Bronchial epithelial cell (primary cell): ENCODE measurements at regions not wholly inside any gene's neighbourhood (a gene's known extent, or its start where the extent isn't known, plus 50 kb on each side); places are given as distances from the start of the nearest gene placed in this dataset.

Experiments used
- DNase-seq: peaks from one replicate; pipeline ENCODE4 v3.0.0-alpha.2; 2010; ENCODE audit warnings: low read depth
- FAIRE-seq: peaks from 2 replicates; lab custom pipeline; 2011; peaks lifted over from hg19 to GRCh38; lab: Jason Lieb, UNC
- H3K27me3 ChIP-seq: 2 replicates; pipeline ENCODE4 v1.5.1; 2011; ENCODE audit warnings: low read length; ENCODE audit not compliant: control insufficient read depth, insufficient read depth
- H3K36me3 ChIP-seq: 2 replicates; pipeline ENCODE4 v1.5.1; 2011; ENCODE audit warnings: low read length; ENCODE audit not compliant: control insufficient read depth, insufficient read depth
- H3K4me3 ChIP-seq: 2 replicates; pipeline ENCODE4 v1.5.1; 2011; ENCODE audit warnings: mild to moderate bottlenecking, low read depth, low read length, control low read depth
- TF ChIP-seq, protein P1 (sequence below): IDR thresholded peaks from 2 replicates; pipeline ENCODE4 v1.5.1; 2011; ENCODE audit warnings: mild to moderate bottlenecking, moderate library complexity, low read length, control low read depth, inconsistent platforms; ENCODE audit not compliant: insufficient read depth, severe bottlenecking

DNA sequence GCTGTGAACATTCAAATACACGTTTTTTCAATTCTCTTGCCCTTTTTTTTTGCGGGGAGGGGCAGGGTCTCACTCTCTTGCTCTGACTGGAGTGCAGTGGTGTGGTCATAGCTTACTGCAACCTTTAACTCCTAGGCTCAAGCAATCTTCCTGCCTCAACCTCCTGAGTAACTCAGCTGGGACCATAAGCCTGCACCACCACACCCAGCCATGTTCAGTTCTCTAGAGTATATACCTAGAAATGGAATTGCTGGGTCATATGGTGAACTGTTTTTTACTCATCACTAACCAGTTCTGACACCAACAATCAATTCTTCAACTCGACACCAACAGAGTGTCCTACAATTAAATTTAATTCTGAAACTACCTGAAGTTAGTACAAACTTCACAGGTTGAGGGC, 85.5 kb upstream of the ZNF169 start:
- TF ChIP-seq, protein P1, sequence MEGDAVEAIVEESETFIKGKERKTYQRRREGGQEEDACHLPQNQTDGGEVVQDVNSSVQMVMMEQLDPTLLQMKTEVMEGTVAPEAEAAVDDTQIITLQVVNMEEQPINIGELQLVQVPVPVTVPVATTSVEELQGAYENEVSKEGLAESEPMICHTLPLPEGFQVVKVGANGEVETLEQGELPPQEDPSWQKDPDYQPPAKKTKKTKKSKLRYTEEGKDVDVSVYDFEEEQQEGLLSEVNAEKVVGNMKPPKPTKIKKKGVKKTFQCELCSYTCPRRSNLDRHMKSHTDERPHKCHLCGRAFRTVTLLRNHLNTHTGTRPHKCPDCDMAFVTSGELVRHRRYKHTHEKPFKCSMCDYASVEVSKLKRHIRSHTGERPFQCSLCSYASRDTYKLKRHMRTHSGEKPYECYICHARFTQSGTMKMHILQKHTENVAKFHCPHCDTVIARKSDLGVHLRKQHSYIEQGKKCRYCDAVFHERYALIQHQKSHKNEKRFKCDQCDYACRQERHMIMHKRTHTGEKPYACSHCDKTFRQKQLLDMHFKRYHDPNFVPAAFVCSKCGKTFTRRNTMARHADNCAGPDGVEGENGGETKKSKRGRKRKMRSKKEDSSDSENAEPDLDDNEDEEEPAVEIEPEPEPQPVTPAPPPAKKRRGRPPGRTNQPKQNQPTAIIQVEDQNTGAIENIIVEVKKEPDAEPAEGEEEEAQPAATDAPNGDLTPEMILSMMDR = no peak
- H3K36me3 ChIP-seq = peaks cover 3% of the 10 kb centered on the region
- FAIRE-seq (no peak), DNase-seq (no peak)
- H3K4me3 ChIP-seq = no peak overlapping the region
- no peaks in the 10 kb centered on the region for H3K27me3 ChIP-seq

DNA sequence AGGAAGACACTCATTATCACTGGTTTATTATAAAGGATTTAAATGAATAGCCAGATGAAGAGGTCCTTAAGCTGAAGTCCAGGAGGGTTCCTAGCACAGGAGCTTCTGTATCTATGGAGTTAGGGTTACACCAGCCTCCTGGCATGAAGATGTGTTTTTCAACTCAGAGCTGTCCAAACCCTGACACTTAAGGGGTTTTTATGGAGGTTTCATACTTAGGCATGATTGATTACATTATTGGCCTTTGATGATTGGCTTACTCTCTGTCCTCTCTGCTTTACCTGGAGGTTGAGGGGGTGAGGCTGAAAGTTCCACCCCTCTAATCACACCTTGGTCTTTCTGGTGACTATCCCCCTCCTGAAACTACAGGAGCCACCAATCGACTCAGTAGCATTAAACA, 84.9 kb upstream of the ZNF169 start:
- Histone ChIP-seq H3K27me3 (no peaks in the 10 kb centered on the region), H3K36me3 (peaks cover 3% of the 10 kb centered on the region), H3K4me3 (no peak overlapping the region)
- FAIRE-seq (no peak), DNase-seq (no peak)
- TF ChIP-seq, protein P1 = no peak

DNA sequence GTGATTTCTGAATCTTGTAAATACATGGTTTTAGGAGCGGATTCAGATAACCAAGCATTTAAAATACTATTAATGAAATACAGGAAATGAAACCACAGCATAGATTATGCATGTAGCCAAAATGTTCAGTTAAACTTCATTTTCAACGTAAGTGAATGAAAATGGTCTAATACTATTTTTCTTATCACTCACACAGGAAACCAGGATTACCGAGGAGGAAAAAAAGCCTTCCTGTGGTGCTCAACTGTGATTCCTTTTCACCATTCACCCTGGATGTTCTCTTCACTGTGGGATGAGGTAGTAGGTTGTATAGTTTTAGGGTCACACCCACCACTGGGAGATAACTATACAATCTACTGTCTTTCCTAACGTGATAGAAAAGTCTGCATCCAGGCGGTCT, 83.4 kb upstream of the ZNF169 start:
- DNase-seq = no peak
- peaks cover 3% of the 10 kb centered on the region for H3K36me3 ChIP-seq
- no peak overlapping the region for H3K4me3 ChIP-seq
- H3K27me3 ChIP-seq = no peaks in the 10 kb centered on the region
- TF ChIP-seq, protein P1 = no peak
- no peak for FAIRE-seq

DNA sequence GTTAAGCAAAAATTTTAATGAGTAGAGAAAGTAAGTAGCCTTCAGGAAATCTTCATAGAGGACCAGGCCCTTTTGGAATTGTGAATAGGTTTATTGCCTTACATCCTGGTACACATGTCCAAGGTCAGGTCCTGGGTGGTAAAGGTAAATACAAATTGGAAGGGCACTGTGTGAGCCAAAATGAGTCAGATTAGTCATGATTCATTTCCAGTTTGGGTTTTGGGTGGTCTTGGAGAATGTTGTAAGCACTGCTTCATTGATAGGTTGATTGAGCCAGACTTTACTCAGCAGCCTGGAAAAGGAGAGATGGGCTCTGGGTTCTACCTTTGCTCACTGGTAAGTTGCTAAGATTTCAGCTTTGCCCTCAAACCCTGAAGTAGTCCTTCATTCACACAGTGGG, 82.5 kb upstream of the ZNF169 start:
- Histone ChIP-seq H3K36me3 (peaks cover 5% of the 10 kb centered on the region), H3K4me3 (no peak overlapping the region), H3K27me3 (no peaks in the 10 kb centered on the region)
- TF ChIP-seq, protein P1 = no peak
- DNase-seq = no peak
- FAIRE-seq = no peak

DNA sequence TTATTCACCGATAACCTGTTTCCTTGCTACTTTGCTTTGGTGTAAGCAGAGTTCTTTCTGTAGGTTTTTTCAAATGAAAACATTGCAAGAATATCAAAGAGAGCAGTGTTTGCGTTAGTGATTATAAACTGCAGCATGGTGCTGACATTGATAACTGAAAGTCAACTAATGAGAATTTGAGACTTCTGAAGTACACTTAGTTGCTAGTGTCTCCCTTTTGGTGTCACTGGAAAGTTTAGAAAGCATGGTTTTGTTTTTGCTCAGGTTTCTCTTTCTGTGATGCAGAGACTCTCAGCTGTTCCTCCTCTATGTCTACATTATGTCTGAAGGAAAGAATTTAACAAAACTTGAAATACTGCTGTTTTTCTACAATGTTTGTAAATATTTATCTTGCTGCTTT, 80.2 kb upstream of the ZNF169 start:
- H3K36me3 ChIP-seq = peaks cover 12% of the 10 kb centered on the region
- no peak for DNase-seq
- TF ChIP-seq, protein P1 = no peak
- FAIRE-seq = no peak
- no peaks in the 10 kb centered on the region for H3K27me3 ChIP-seq
- H3K4me3 ChIP-seq = no peak overlapping the region

DNA sequence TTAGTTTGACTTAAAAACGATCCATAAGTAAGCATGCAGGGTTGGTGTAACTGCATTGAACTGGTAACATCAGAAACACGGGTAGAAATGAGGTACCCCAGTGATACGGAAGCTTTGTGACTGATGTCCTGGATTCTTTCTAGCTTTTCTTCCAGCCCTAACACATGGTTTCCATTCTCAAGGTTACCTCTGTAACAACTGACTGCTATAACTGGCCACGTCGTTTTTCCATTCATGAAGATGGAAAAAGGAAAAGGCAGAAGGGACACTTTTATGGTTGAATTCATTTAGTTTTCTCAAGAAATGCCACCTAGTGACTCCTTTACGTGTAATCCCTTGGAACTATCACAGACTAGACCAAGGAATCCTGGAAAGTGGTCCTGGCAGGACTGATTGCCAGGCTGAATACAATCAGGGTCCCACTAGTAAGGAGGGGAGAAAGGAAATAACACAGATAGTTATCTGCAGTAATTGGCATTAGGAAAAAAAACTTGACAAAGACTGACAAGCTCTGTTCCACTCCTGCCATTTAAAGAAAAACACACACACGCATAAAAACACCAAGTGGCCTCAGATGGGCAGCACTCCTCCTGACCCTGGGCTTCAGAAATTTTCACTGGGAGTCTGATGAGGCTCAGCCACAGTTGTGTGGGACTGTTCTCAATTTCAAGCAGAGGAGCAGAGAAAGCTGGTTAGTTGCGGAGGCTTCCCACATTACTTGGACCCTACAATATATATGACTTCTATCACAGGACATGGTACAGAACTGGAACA, 77.5 kb upstream of the ZNF169 start:
- no peak for DNase-seq
- no peaks in the 10 kb centered on the region for H3K27me3 ChIP-seq
- H3K36me3 ChIP-seq = peaks cover 13% of the 10 kb centered on the region
- TF ChIP-seq, protein P1 = no peak
- H3K4me3 ChIP-seq = no peak overlapping the region
- FAIRE-seq = no peak
